ENCODE measurements at regions not wholly inside any gene's neighbourhood (a gene's known extent, or its start where the extent isn't known, plus 50 kb on each side); places are given as distances from the start of the nearest gene placed in this dataset.

DNA sequence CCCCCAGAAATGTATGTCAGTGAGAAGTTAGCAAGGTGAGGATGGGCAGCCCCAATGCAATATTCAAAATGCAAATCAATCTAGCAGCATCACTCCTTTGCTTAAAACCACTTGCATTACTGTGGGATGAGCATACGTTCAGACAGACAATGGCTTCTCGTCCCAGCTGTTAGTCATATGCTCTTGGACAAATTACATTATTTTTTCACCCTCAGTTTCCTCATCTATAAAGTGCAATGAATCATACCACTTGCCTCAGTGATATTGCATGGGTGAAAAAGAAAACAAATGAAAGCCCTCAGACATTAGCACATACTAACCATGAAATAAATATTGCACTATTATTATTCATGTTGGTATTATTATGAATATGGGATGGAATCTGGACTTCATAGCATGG lies 132.3 kb downstream of the C12orf75 start:
- Histone ChIP-seq H3K27ac (no peak overlapping the region), H3K27me3 (no peaks in the 10 kb centered on the region), H3K36me3 (no peaks in the 10 kb centered on the region), H3K4me3 (no peak overlapping the region), H3K4me1 (no peaks in the 10 kb centered on the region), H3K9me3 (no peaks in the 10 kb centered on the region)
- intact Hi-C loops (cut with DNase I): no loop called here
- no peak for TF ChIP-seq POLR2A (IDR thresholded peaks at IDR 0.05)
- no peak for TF ChIP-seq POLR2AphosphoS5 (IDR thresholded peaks at IDR 0.05; ENCODE audit: insufficient read depth in 1 of 2, low read depth in 1 of 2)
- TF ChIP-seq CTCF (IDR thresholded peaks at IDR 0.05): no peak
- no peak for DNase-seq (ENCODE audit: extremely low spot score in 2 of 2)

DNA sequence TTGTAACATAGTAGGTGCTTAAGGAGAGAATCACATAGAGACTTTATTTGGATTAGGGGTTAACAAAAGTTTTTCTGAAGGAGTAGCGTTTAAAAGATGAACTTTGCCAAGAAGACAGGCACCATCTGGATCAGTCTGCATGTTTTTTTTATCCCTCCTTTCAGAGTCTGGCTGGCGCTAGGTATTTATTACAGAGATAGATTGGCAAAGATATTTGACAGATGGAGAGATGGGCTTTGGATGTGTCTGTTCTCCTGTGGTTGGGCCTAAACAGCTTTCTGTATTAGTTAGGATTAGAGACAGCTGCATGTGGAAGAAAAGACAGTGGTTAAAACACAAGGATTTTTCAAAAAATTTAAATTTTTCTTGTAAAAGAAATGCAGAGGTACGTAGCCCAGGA lies 133.9 kb downstream of the C12orf75 start:
- Histone ChIP-seq H3K36me3 (no peaks in the 10 kb centered on the region), H3K9me3 (no peaks in the 10 kb centered on the region), H3K27me3 (no peaks in the 10 kb centered on the region), H3K27ac (no peak overlapping the region), H3K4me3 (no peak overlapping the region), H3K4me1 (no peaks in the 10 kb centered on the region)
- DNase-seq (ENCODE audit: extremely low spot score in 2 of 2): no peak
- TF ChIP-seq CTCF (IDR thresholded peaks at IDR 0.05) (no peak), POLR2AphosphoS5 (IDR thresholded peaks at IDR 0.05; ENCODE audit: insufficient read depth in 1 of 2, low read depth in 1 of 2) (no peak), POLR2A (IDR thresholded peaks at IDR 0.05) (no peak)
- intact Hi-C loops (cut with DNase I): no loop called here

DNA sequence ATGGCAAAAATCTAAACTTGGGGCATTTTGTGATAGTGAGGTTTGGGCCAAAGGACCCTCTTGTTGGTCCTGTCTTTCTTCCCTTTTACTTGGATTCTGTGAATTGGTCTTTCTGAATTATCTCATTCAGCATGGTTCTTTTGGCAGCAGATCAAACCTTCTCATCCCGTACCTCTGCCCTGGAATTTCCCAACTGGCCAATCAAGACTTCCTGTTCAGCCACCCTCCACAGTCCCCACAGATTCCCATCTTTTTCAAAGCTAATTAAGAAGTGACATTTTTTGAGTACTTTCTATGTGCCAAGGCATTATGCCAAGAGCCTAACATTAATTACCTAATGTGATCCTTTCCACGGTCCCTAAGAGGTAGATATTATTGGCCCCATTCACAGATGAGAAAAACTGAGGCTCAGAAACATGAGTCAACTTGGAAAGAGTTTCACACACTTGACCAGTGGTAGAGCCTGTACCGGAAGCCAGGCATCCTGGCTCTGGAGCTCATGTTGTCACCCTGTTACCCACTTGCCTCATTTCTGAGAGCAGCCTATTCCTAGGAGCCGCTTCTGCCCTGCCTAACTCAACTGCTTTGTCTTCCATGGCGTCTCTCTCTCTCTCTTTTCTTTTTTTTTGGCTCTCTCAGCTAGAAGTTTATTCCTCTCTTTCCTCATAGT lies 135.9 kb downstream of the C12orf75 start:
- no peaks in the 10 kb centered on the region for H3K27me3 ChIP-seq
- no peaks in the 10 kb centered on the region for H3K36me3 ChIP-seq
- no peaks in the 10 kb centered on the region for H3K9me3 ChIP-seq
- intact Hi-C loops (cut with DNase I): no loop called here
- H3K4me3 ChIP-seq: no peak overlapping the region
- no peak for TF ChIP-seq CTCF (IDR thresholded peaks at IDR 0.05)
- TF ChIP-seq POLR2A (IDR thresholded peaks at IDR 0.05): no peak
- TF ChIP-seq POLR2AphosphoS5 (IDR thresholded peaks at IDR 0.05; ENCODE audit: insufficient read depth in 1 of 2, low read depth in 1 of 2): no peak
- H3K4me1 ChIP-seq: no peaks in the 10 kb centered on the region
- H3K27ac ChIP-seq: no peak overlapping the region
- no peak for DNase-seq (ENCODE audit: extremely low spot score in 2 of 2)

DNA sequence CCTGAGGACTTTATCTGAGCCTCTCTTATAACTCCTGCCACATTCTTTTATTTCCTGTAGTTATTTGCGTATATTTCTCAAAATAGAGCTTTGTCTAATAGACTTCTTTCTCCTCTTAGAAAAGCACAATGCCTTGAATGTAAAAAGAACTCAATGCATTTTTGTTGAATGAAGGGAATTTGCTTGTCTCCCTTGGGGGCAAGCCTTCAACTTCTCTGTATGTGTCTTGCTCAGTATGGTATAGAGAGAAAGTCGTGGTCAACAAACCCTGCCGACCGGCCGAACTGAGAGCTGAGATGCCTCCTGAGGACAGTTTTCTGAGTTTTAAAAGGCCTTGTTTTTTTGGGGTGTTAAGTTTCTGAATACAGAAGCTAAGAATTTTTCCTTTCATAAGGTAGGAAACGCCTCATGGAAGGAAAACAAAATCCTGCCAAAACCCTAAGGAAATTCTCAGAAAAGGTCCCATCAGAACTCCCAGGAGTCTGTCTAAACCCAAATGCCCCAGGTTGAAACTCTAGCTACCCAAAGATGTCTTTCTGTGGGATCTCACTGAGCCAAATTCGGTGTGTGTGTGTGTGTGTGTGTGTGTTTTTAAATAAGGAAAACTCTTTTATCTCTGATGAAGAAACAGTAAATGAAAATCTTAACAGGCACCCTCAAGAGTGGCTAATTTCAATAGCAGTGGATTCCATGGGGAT lies 136.6 kb downstream of the C12orf75 start:
- intact Hi-C loops (cut with DNase I): no loop called here
- no peak overlapping the region for H3K4me3 ChIP-seq
- no peaks in the 10 kb centered on the region for H3K36me3 ChIP-seq
- no peaks in the 10 kb centered on the region for H3K27me3 ChIP-seq
- no peaks in the 10 kb centered on the region for H3K9me3 ChIP-seq
- TF ChIP-seq CTCF (IDR thresholded peaks at IDR 0.05): no peak
- no peak for TF ChIP-seq POLR2A (IDR thresholded peaks at IDR 0.05)
- no peak for TF ChIP-seq POLR2AphosphoS5 (IDR thresholded peaks at IDR 0.05; ENCODE audit: insufficient read depth in 1 of 2, low read depth in 1 of 2)
- no peak for DNase-seq (ENCODE audit: extremely low spot score in 2 of 2)
- no peaks in the 10 kb centered on the region for H3K4me1 ChIP-seq
- H3K27ac ChIP-seq: no peak overlapping the region

DNA sequence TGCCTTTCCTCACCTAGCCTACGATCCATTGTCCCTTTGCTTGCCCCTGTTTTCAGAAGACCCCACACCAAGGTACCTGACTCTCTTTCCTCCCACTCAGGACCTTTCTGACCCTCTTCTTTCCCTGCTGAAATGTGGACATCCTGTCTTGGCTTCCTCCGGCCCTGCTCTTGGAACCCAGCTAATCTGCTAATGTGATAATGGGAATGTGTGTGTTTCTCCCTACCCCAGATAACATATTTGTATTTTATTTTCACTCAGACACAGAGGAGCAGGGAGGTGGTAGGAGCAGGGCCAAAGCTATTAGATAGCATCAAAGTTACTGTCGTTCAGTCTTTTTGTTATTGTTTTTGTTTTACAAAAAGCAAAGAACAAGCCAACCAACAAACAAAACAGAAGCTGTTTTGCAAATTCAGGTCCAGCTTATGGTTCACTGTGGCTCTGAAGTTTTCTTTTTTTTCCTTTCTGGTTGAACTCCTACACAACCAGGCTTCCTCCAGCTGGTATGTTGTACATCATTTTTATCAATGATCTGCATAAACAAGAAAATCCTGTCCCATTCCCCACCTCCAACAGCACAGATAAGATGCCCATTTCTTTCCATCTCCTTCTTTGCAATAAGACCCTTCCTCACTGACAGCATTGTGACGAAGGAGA lies 137.3 kb downstream of the C12orf75 start:
- no peaks in the 10 kb centered on the region for H3K9me3 ChIP-seq
- H3K36me3 ChIP-seq: no peaks in the 10 kb centered on the region
- H3K4me3 ChIP-seq: no peak overlapping the region
- no peak for DNase-seq (ENCODE audit: extremely low spot score in 2 of 2)
- intact Hi-C loops (cut with DNase I): no loop called here
- H3K27me3 ChIP-seq: no peaks in the 10 kb centered on the region
- TF ChIP-seq POLR2AphosphoS5 (IDR thresholded peaks at IDR 0.05; ENCODE audit: insufficient read depth in 1 of 2, low read depth in 1 of 2) (no peak), CTCF (IDR thresholded peaks at IDR 0.05) (no peak), POLR2A (IDR thresholded peaks at IDR 0.05) (no peak)
- H3K27ac ChIP-seq: no peak overlapping the region
- H3K4me1 ChIP-seq: no peaks in the 10 kb centered on the region
